ENCODE measurements at regions not wholly inside any gene's neighbourhood (a gene's known extent, or its start where the extent isn't known, plus 50 kb on each side); places are given as distances from the start of the nearest gene placed in this dataset.
"Not testable (repeated sequence)": the region's sequence is repeated elsewhere in the genome, so short reads cannot be mapped to it uniquely, and the experiment has no call there.

GRCh38 chr12:125561008-125561407, 495.8 kb downstream of the AACS start:
- not testable (repeated sequence) for DNase-seq (ENCODE audit: low spot score)

- DNase-seq (ENCODE audit: low spot score) = no peak
These were observed 499.5 kb downstream of the AACS start for GRCh38 chr12:125564753-125565152.

GRCh38 chr12:125567581-125567980, 502.3 kb downstream of the AACS start:
- no peak for DNase-seq (ENCODE audit: low spot score)

GRCh38 chr12:125568306-125568705, 503.1 kb downstream of the AACS start:
- DNase-seq (ENCODE audit: low spot score) = no peak

- no peak for DNase-seq (ENCODE audit: low spot score)
These were observed 508.0 kb downstream of the AACS start for GRCh38 chr12:125573271-125573670.

GRCh38 chr12:125577334-125577733, 512.1 kb downstream of the AACS start:
- DNase-seq (ENCODE audit: low spot score) = no peak

- DNase-seq (ENCODE audit: low spot score) = no peak
These were observed 514.7 kb downstream of the AACS start for GRCh38 chr12:125579916-125580315.

- no peak for DNase-seq (ENCODE audit: low spot score)
These were observed 517.8 kb downstream of the AACS start for GRCh38 chr12:125583071-125583470.

GRCh38 chr12:125586441-125586840, 521.2 kb downstream of the AACS start:
- DNase-seq (ENCODE audit: low spot score) = no peak

GRCh38 chr12:125593269-125593668, 528.0 kb downstream of the AACS start:
- no peak for DNase-seq (ENCODE audit: low spot score)

- no peak for DNase-seq (ENCODE audit: low spot score)
These were observed 539.7 kb downstream of the AACS start for GRCh38 chr12:125604976-125605375.

GRCh38 chr12:125606312-125606711, 541.1 kb downstream of the AACS start:
- DNase-seq (ENCODE audit: low spot score) = no peak

GRCh38 chr12:125610292-125610691, 545.1 kb downstream of the AACS start:
- DNase-seq (ENCODE audit: low spot score) = no peak

- no peak for DNase-seq (ENCODE audit: low spot score)
These were observed 545.7 kb downstream of the AACS start for GRCh38 chr12:125610971-125611370.

- DNase-seq (ENCODE audit: low spot score) = no peak
These were observed 548.8 kb downstream of the AACS start for GRCh38 chr12:125614058-125614457.

- no peak for DNase-seq (ENCODE audit: low spot score)
These were observed 554.5 kb downstream of the AACS start for GRCh38 chr12:125619723-125620122.

GRCh38 chr12:125633686-125634085, 568.5 kb downstream of the AACS start:
- DNase-seq (ENCODE audit: low spot score) = no peak

GRCh38 chr12:125634813-125635212, 569.6 kb downstream of the AACS start:
- DNase-seq (ENCODE audit: low spot score) = no peak

- no peak for DNase-seq (ENCODE audit: low spot score)
These were observed 574.6 kb downstream of the AACS start for GRCh38 chr12:125639826-125640225.

GRCh38 chr12:125643055-125643454, 577.8 kb downstream of the AACS start:
- no peak for DNase-seq (ENCODE audit: low spot score)

GRCh38 chr12:125645724-125646123, 580.5 kb downstream of the AACS start:
- no peak for DNase-seq (ENCODE audit: low spot score)

- DNase-seq (ENCODE audit: low spot score) = no peak
These were observed 585.4 kb downstream of the AACS start for GRCh38 chr12:125650587-125650986.

GRCh38 chr12:125651625-125652024, 586.4 kb downstream of the AACS start:
- no peak for DNase-seq (ENCODE audit: low spot score)

GRCh38 chr12:125652681-125653080, 587.4 kb downstream of the AACS start:
- no peak for DNase-seq (ENCODE audit: low spot score)

- DNase-seq (ENCODE audit: low spot score) = no peak
These were observed 592.4 kb downstream of the AACS start for GRCh38 chr12:125657681-125658080.
